ENCODE measurements at regions not wholly inside any gene's neighbourhood (a gene's known extent, or its start where the extent isn't known, plus 50 kb on each side); places are given as distances from the start of the nearest gene placed in this dataset.

- TF ChIP-seq CTCF (IDR thresholded peaks at IDR 0.05) (no peak), POLR2AphosphoS5 (IDR thresholded peaks at IDR 0.05) (no peak), POLR2A (IDR thresholded peaks at IDR 0.05; ENCODE audit: low read depth) (no peak)
Observed at GRCh38 chr18:51569153-51569552, 371.7 kb upstream of the MEX3C start.

All from esophagus muscularis mucosa (tissue), 3 donors.